Chondrocyte (in vitro differentiated cells): ENCODE measurements at regions not wholly inside any gene's neighbourhood (a gene's known extent, or its start where the extent isn't known, plus 50 kb on each side); places are given as distances from the start of the nearest gene placed in this dataset.

ENCODE experiments used
- DNase-seq: peaks from one replicate; pipeline ENCODE4 v3.0.0; 2021; ENCODE audit warnings: mixed read lengths, low spot score
- H3K27ac Mint-ChIP-seq: one replicate; pipeline ENCODE4 v1.8.0; 2021; ENCODE audit warnings: mild to moderate bottlenecking, moderate library complexity, mixed read lengths; ENCODE audit not compliant: unreplicated experiment
- H3K27me3 Mint-ChIP-seq: 2 replicates; pipeline ENCODE4 v1.8.0; 2021; ENCODE audit warnings: low read depth, mixed read lengths
- H3K36me3 Mint-ChIP-seq: 2 replicates; pipeline ENCODE4 v1.8.0; 2021; ENCODE audit warnings: low read depth, mixed read lengths
- H3K4me1 Mint-ChIP-seq: 2 replicates; pipeline ENCODE4 v1.8.0; 2021; ENCODE audit warnings: low read depth, mild to moderate bottlenecking, mixed read lengths
- H3K4me3 Mint-ChIP-seq: one replicate; pipeline ENCODE4 v1.8.0; 2021; ENCODE audit warnings: mild to moderate bottlenecking, moderate library complexity, mixed read lengths; ENCODE audit not compliant: unreplicated experiment
- H3K9me3 Mint-ChIP-seq: 2 replicates; pipeline ENCODE4 v1.8.0; 2021; ENCODE audit warnings: low read depth, mixed read lengths
- TF ChIP-seq, protein P1 (sequence below): fragments of 200-600 bp; sonication (generic); IDR thresholded peaks from 2 replicates; pipeline ENCODE4 v1.5.0; 2021; ENCODE audit warnings: antibody characterized with exemption, mild to moderate bottlenecking, moderate library complexity

DNA sequence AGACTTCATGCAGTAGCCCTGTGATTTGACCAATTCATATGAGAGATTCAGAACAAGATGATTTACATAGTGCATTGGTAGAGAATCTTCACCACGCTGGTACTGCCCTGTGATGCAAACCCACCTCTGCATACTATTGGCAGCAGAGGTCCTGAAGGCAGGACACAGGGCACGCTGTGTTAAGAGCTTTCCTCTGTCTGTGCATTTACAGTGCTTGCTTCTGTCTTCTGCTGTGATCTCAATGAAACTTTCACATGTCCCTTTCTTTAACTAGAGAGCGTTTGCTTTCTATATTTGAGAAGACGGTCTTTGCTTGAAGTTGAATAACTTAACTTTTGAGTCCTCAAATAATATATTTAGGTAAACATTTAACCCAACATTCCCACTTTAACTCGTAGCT is 219.0 kb upstream of the SPRY2 start:
- no peak for DNase-seq
- TF ChIP-seq, protein P1, sequence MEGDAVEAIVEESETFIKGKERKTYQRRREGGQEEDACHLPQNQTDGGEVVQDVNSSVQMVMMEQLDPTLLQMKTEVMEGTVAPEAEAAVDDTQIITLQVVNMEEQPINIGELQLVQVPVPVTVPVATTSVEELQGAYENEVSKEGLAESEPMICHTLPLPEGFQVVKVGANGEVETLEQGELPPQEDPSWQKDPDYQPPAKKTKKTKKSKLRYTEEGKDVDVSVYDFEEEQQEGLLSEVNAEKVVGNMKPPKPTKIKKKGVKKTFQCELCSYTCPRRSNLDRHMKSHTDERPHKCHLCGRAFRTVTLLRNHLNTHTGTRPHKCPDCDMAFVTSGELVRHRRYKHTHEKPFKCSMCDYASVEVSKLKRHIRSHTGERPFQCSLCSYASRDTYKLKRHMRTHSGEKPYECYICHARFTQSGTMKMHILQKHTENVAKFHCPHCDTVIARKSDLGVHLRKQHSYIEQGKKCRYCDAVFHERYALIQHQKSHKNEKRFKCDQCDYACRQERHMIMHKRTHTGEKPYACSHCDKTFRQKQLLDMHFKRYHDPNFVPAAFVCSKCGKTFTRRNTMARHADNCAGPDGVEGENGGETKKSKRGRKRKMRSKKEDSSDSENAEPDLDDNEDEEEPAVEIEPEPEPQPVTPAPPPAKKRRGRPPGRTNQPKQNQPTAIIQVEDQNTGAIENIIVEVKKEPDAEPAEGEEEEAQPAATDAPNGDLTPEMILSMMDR: no peak

DNA sequence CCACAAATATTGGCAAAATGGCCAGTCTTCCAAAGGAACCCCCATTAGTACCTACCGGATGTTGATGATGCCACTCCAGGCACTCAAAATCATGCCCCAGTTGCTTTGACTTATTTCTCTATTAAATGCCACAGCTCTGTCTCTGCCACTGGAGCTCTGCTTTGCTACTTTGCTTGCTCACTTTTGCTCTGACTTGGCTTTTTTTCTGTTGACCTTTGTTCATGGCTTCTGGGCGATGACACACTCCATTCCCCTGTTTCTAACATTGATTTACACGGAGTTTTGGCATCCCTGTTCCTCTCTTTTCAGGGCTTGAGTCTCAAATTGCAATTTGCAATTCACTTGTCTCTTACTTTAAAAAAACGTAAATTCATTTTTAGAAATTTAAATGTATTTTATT is 217.1 kb upstream of the SPRY2 start:
- H3K9me3 Mint-ChIP-seq: no peaks in the 10 kb centered on the region
- DNase-seq: no peak
- no peak overlapping the region for H3K27ac Mint-ChIP-seq
- H3K36me3 Mint-ChIP-seq: no peaks in the 10 kb centered on the region
- peaks cover 20% of the 10 kb centered on the region for H3K4me1 Mint-ChIP-seq
- no peak overlapping the region for H3K4me3 Mint-ChIP-seq
- TF ChIP-seq, protein P1: no peak
- H3K27me3 Mint-ChIP-seq: no peaks in the 10 kb centered on the region

More for the DNA sequence above, 219.0 kb upstream of the SPRY2 start:
- Mint-ChIP-seq H3K9me3 (no peaks in the 10 kb centered on the region), H3K4me3 (no peak overlapping the region), H3K4me1 (peaks cover 25% of the 10 kb centered on the region), H3K36me3 (no peaks in the 10 kb centered on the region), H3K27me3 (no peaks in the 10 kb centered on the region), H3K27ac (no peak overlapping the region)

DNA sequence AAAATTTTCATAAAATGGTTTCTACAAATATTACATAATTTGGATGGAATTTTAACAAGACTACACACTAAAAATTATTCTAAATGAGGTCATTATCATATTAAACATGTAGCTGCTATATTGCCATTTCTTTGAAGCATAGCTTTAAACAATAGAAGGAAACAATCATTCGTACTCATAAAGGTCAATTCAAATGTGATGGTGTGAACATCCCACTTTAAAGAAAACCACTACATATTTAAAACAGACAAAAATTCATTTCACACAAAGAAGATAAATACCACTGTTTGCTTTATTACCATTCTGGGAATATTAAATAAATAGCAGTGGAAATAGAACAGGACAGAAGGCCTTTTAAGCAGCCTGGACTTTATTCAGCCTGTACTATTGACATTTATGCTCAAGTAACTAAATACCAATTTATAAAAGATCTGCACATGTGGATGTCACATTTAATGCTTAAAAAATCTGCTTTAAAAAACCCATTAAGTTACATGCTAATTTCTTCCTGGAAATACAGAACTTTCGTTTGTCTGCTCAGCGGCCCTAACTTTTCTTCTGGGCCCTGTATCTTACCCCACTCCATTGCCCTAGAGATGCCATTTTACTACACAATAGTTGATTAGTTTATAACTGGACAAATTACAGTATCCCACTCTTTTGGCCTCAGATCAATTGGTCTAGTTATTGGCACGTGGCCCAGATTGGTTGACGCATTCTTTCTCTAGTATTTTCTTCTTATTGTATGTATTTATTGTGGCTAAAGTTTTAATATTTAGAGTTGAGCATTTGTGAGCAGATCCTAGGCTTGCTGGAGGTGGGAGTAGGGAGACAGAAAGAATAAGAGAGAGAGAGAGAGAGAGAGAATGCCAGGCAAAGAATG is 215.1 kb upstream of the SPRY2 start:
- H3K27ac Mint-ChIP-seq: no peak overlapping the region
- no peaks in the 10 kb centered on the region for H3K9me3 Mint-ChIP-seq
- peaks cover 23% of the 10 kb centered on the region for H3K4me1 Mint-ChIP-seq
- TF ChIP-seq, protein P1: no peak
- no peaks in the 10 kb centered on the region for H3K27me3 Mint-ChIP-seq
- no peak for DNase-seq
- no peak overlapping the region for H3K4me3 Mint-ChIP-seq
- no peaks in the 10 kb centered on the region for H3K36me3 Mint-ChIP-seq

DNA sequence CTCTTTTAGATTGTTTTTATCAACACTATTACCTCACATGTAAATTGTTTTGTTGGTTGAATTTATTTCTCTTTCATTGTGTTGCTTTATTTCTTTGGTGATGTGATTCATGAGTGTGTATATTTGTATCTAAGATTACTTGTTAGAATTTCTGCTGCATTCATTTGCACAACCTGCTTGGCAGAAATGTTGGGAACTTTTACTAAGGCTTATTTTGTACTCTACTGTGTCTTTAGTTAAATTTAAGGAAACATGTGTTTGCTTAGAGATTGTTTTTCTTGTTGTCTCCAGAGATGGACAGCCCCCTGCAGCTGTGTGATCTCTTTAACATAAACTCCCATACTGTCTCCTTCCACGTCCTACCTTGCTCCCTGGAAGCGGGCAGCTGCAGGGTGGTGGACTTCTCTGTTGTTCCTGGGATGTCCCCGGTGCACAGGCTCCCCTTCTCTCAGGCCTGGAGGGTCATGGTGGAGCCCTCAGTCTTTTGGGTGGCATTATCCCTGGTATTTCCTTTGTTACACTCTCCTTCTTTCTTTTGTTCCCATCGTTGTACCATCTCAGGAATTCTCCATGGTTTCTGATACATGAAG is 212.0 kb upstream of the SPRY2 start:
- Mint-ChIP-seq H3K4me3 (no peak overlapping the region), H3K27ac (no peak overlapping the region), H3K4me1 (peaks cover 44% of the 10 kb centered on the region), H3K9me3 (no peaks in the 10 kb centered on the region), H3K36me3 (no peaks in the 10 kb centered on the region), H3K27me3 (no peaks in the 10 kb centered on the region)
- TF ChIP-seq, protein P1: no peak
- DNase-seq: no peak

DNA sequence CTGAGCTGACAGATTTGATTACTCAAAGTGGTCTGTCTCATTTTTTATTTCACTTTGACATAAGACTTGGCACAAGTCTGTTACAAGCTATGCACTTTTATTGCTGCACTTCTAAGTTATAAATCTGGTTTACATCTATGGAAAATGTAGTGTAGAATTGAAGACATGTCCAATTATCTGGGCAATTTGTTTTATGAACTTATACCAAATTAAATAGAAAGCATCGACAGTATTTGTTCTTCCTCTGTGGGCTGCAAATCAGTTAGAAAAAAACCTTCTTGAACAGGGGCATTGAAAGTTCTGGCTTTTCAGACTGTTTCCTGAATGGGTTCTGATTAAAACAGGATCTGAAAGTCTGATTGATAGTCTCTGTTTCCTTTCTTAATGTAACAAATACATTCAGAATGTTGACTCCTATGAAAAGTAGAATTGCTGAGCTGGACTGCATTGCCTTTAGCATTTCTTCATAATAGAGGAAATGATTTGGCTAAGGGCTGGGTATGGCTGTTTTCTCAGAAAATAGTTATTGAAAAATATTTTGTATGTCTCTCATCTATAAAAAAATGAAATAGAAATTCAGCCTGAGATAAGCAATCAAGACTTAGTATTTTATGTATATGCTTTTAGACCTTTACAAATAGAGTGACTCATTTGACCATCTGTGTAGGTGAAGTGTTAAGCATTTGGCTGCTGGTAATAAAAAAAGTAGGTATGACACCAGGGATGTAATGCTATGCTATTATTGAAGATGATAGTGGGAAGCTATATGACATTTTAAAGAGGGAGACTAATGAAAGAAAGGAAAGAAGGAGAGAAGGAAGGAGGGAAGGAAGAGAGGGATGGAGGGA is 210.9 kb upstream of the SPRY2 start:
- peak overlapping the region; percentile 38 for H3K27ac Mint-ChIP-seq
- H3K4me1 Mint-ChIP-seq: peaks cover 48% of the 10 kb centered on the region
- H3K4me3 Mint-ChIP-seq: no peak overlapping the region
- no peaks in the 10 kb centered on the region for H3K9me3 Mint-ChIP-seq
- no peak for DNase-seq
- no peaks in the 10 kb centered on the region for H3K36me3 Mint-ChIP-seq
- no peaks in the 10 kb centered on the region for H3K27me3 Mint-ChIP-seq
- TF ChIP-seq, protein P1: no peak
